ENCODE measurements at regions not wholly inside any gene's neighbourhood (a gene's known extent, or its start where the extent isn't known, plus 50 kb on each side); places are given as distances from the start of the nearest gene placed in this dataset.

- no peak for TF ChIP-seq TAF1 (IDR thresholded peaks at IDR 0.05; ENCODE audit: low read depth, low read length)
- no peak for TF ChIP-seq SPI1 (IDR thresholded peaks at IDR 0.05; ENCODE audit: low read depth, low read length)
- no peak for TF ChIP-seq POLR2AphosphoS5 (IDR thresholded peaks at IDR 0.05; ENCODE audit: low read depth, low read length)
Measured at GRCh38 chr5:56322592-56322991, 89.5 kb upstream of the ANKRD55 start.

All from GM12891 (cell line).